Breast epithelium (tissue), 3 donors: ENCODE measurements at regions not wholly inside any gene's neighbourhood (a gene's known extent, or its start where the extent isn't known, plus 50 kb on each side); places are given as distances from the start of the nearest gene placed in this dataset.

ENCODE experiments used
- POLR2A ChIP-seq: fragments of 450-650 bp; IDR thresholded peaks from one replicate; pipeline ENCODE4 v1.6.1; 2016; ENCODE audit warnings: antibody characterized with exemption, mild to moderate bottlenecking, moderate library complexity
- TF ChIP-seq, protein P1 (sequence below), 3 donors: fragments of 450-650 bp; IDR thresholded peaks; one replicate each; pipeline ENCODE4 v1.5.1; 2016 to 2017; ENCODE audit warnings: antibody characterized with exemption in 3 of 3, mild to moderate bottlenecking in 3 of 3, moderate library complexity in 3 of 3

DNA sequence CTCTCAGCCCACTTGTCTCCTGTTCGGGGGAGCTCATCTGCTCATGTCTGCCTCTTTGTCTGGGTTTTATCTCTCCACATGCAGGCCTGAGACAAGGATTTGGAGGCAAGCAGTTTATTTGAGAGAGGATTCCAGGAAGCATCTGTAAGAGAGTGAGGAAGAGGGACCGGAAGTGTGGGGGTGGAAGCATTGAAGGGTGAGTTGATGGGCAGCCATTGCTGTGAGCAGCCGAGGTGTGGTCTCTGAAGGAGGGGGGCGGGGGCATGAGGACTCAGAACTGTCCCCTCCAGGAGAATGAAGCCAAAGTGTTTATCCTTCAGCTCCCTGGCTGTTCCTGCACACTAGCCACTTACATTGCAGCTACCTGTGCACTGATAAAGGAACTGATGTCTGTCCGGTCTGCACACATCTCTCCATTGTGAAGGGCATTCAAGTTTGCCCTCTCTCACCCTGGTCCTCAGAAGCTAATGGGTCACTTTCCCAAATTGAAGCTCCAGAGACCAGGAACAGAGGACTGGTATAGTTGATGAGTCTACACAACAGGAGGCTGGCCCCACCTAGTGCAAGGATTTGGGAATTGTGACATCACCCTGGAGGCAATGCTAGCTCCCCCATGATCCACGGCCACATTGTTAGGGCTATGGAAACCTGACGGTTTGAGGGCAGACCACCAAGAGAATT, 100.5 kb upstream of the FOXA2 start:
- no peak for TF ChIP-seq POLR2A
- TF ChIP-seq, protein P1, sequence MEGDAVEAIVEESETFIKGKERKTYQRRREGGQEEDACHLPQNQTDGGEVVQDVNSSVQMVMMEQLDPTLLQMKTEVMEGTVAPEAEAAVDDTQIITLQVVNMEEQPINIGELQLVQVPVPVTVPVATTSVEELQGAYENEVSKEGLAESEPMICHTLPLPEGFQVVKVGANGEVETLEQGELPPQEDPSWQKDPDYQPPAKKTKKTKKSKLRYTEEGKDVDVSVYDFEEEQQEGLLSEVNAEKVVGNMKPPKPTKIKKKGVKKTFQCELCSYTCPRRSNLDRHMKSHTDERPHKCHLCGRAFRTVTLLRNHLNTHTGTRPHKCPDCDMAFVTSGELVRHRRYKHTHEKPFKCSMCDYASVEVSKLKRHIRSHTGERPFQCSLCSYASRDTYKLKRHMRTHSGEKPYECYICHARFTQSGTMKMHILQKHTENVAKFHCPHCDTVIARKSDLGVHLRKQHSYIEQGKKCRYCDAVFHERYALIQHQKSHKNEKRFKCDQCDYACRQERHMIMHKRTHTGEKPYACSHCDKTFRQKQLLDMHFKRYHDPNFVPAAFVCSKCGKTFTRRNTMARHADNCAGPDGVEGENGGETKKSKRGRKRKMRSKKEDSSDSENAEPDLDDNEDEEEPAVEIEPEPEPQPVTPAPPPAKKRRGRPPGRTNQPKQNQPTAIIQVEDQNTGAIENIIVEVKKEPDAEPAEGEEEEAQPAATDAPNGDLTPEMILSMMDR (IDR thresholded peaks at IDR 0.05): no peak
